ENCODE measurements at regions not wholly inside any gene's neighbourhood (a gene's known extent, or its start where the extent isn't known, plus 50 kb on each side); places are given as distances from the start of the nearest gene placed in this dataset.

DNA sequence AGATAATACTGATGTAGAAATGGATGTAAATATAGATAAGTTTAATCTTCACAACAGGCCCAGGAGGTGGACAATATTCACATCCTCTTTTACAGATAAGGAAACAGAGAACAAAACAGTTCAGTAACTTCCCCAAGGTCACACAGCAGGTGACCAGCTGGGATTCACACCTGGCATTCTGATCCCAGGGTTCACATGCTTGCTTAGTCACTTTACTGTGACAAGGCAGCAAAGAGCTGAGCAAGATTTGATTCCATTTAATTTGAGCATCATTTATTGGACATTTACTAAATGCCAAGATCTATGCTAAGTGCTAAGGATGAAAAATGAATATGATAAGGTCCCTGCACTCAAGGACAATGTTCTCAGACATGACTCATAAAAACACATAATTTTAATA is 94.1 kb upstream of the STARD13 start:
- TF ChIP-seq POLR2AphosphoS5 (IDR thresholded peaks at IDR 0.05; ENCODE audit: low read depth, low read length) (no peak), SIN3A (IDR thresholded peaks at IDR 0.05; ENCODE audit: borderline replicate concordance, insufficient read depth, low read length) (no peak), TAF1 (IDR thresholded peaks at IDR 0.05; ENCODE audit: borderline replicate concordance, insufficient read depth, low read length) (no peak)
- TF ChIP-seq, protein P1, sequence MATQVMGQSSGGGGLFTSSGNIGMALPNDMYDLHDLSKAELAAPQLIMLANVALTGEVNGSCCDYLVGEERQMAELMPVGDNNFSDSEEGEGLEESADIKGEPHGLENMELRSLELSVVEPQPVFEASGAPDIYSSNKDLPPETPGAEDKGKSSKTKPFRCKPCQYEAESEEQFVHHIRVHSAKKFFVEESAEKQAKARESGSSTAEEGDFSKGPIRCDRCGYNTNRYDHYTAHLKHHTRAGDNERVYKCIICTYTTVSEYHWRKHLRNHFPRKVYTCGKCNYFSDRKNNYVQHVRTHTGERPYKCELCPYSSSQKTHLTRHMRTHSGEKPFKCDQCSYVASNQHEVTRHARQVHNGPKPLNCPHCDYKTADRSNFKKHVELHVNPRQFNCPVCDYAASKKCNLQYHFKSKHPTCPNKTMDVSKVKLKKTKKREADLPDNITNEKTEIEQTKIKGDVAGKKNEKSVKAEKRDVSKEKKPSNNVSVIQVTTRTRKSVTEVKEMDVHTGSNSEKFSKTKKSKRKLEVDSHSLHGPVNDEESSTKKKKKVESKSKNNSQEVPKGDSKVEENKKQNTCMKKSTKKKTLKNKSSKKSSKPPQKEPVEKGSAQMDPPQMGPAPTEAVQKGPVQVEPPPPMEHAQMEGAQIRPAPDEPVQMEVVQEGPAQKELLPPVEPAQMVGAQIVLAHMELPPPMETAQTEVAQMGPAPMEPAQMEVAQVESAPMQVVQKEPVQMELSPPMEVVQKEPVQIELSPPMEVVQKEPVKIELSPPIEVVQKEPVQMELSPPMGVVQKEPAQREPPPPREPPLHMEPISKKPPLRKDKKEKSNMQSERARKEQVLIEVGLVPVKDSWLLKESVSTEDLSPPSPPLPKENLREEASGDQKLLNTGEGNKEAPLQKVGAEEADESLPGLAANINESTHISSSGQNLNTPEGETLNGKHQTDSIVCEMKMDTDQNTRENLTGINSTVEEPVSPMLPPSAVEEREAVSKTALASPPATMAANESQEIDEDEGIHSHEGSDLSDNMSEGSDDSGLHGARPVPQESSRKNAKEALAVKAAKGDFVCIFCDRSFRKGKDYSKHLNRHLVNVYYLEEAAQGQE (IDR thresholded peaks at IDR 0.05; ENCODE audit: insufficient read depth in 1 of 2, low read depth in 2 of 2, low read length in 2 of 2), result no peak
